ENCODE measurements at regions not wholly inside any gene's neighbourhood (a gene's known extent, or its start where the extent isn't known, plus 50 kb on each side); places are given as distances from the start of the nearest gene placed in this dataset.
A peak's percentile ranks its signal among the peaks of the same experiment; 100 is the strongest.

GRCh38 chr9:91024841-91025240 lies 223.2 kb downstream of the SYK start:
- DNase-seq (ENCODE audit: low read depth) = no peak

GRCh38 chr9:91025856-91026255 lies 224.2 kb downstream of the SYK start:
- no peak for DNase-seq (ENCODE audit: low read depth)

- no peak for DNase-seq (ENCODE audit: low read depth)
These were observed 224.6 kb downstream of the SYK start for GRCh38 chr9:91026266-91026665.

- DNase-seq (ENCODE audit: low read depth) = no peak
These were observed 225.4 kb downstream of the SYK start for GRCh38 chr9:91027005-91027404.

GRCh38 chr9:91028166-91028827 lies 226.7 kb downstream of the SYK start:
- DNase-seq (ENCODE audit: low read depth) = no peak

GRCh38 chr9:91029650-91030361 lies 228.2 kb downstream of the SYK start:
- no peak for DNase-seq (ENCODE audit: low read depth)

GRCh38 chr9:91032121-91032531 lies 230.5 kb downstream of the SYK start:
- no peak for DNase-seq (ENCODE audit: low read depth)

GRCh38 chr9:91033270-91033669 lies 231.7 kb downstream of the SYK start:
- DNase-seq (ENCODE audit: low read depth) = no peak

- DNase-seq (ENCODE audit: low read depth) = peak; percentile 24
These were observed 232.2 kb downstream of the SYK start for GRCh38 chr9:91033797-91034196.

GRCh38 chr9:91034521-91034920 lies 232.9 kb downstream of the SYK start:
- no peak for DNase-seq (ENCODE audit: low read depth)

- no peak for DNase-seq (ENCODE audit: low read depth)
These were observed 233.6 kb downstream of the SYK start for GRCh38 chr9:91034976-91035824.

GRCh38 chr9:91035825-91036208 lies 234.2 kb downstream of the SYK start:
- DNase-seq (ENCODE audit: low read depth) = no peak

- no peak for DNase-seq (ENCODE audit: low read depth)
These were observed 234.7 kb downstream of the SYK start for GRCh38 chr9:91036356-91036755.

- DNase-seq (ENCODE audit: low read depth) = peak; percentile 14
These were observed 235.3 kb downstream of the SYK start for GRCh38 chr9:91036826-91037510.

GRCh38 chr9:91037511-91038482 lies 236.2 kb downstream of the SYK start:
- DNase-seq (ENCODE audit: low read depth) = no peak

- no peak for DNase-seq (ENCODE audit: low read depth)
These were observed 237.0 kb downstream of the SYK start for GRCh38 chr9:91038483-91039124.

GRCh38 chr9:91039125-91039834 lies 237.7 kb downstream of the SYK start:
- DNase-seq (ENCODE audit: low read depth) = no peak

- no peak for DNase-seq (ENCODE audit: low read depth)
These were observed 238.2 kb downstream of the SYK start for GRCh38 chr9:91039835-91040140.

- DNase-seq (ENCODE audit: low read depth) = no peak
These were observed 239.0 kb downstream of the SYK start for GRCh38 chr9:91040371-91041215.
